ENCODE measurements at regions not wholly inside any gene's neighbourhood (a gene's known extent, or its start where the extent isn't known, plus 50 kb on each side); places are given as distances from the start of the nearest gene placed in this dataset.

- TF ChIP-seq, protein P1, sequence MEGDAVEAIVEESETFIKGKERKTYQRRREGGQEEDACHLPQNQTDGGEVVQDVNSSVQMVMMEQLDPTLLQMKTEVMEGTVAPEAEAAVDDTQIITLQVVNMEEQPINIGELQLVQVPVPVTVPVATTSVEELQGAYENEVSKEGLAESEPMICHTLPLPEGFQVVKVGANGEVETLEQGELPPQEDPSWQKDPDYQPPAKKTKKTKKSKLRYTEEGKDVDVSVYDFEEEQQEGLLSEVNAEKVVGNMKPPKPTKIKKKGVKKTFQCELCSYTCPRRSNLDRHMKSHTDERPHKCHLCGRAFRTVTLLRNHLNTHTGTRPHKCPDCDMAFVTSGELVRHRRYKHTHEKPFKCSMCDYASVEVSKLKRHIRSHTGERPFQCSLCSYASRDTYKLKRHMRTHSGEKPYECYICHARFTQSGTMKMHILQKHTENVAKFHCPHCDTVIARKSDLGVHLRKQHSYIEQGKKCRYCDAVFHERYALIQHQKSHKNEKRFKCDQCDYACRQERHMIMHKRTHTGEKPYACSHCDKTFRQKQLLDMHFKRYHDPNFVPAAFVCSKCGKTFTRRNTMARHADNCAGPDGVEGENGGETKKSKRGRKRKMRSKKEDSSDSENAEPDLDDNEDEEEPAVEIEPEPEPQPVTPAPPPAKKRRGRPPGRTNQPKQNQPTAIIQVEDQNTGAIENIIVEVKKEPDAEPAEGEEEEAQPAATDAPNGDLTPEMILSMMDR (IDR thresholded peaks at IDR 0.05; ENCODE audit: low read depth, low read length, poor library complexity, severe bottlenecking): peak; percentile 54
- TF ChIP-seq EZH2phosphoT487 (IDR thresholded peaks at IDR 0.05; ENCODE audit: borderline replicate concordance, low read length): no peak
Observed at GRCh38 chr3:140863580-140864009, 78.0 kb upstream of the SLC25A36 start.

Data from DOHH2 (cell line).